ENCODE measurements at regions not wholly inside any gene's neighbourhood (a gene's known extent, or its start where the extent isn't known, plus 50 kb on each side); places are given as distances from the start of the nearest gene placed in this dataset.
"Not testable (repeated sequence)": the region's sequence is repeated elsewhere in the genome, so short reads cannot be mapped to it uniquely, and the experiment has no call there.

- not testable (repeated sequence) for DNase-seq (ENCODE audit: low read depth, low spot score)
Observed at GRCh38 chr6:141504318-141504717, 628.4 kb upstream of the GJE1 start.

DNA sequence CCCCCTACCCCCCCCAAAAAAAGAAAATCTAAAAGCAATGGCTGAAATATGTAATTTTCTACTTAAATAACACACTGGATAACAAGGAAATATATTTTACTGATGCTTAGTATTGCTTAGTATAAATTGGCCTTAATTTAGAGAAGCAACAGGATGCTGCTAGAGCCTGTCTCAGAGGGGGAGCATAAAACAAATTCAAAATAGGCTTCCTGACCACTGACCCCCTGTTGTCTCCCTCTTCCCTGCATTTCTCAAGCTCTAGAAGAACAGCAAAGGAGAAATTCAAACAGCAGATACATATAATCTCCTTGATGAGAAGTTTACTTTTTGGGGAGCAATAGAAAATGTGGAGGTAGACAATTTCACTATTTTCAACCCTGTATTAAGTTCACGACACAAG is 631.1 kb upstream of the GJE1 start:
- no peak for DNase-seq (ENCODE audit: low read depth, low spot score)

- no peak for DNase-seq (ENCODE audit: low read depth, low spot score)
Observed at GRCh38 chr6:141498977-141499376, 633.7 kb upstream of the GJE1 start.

DNA sequence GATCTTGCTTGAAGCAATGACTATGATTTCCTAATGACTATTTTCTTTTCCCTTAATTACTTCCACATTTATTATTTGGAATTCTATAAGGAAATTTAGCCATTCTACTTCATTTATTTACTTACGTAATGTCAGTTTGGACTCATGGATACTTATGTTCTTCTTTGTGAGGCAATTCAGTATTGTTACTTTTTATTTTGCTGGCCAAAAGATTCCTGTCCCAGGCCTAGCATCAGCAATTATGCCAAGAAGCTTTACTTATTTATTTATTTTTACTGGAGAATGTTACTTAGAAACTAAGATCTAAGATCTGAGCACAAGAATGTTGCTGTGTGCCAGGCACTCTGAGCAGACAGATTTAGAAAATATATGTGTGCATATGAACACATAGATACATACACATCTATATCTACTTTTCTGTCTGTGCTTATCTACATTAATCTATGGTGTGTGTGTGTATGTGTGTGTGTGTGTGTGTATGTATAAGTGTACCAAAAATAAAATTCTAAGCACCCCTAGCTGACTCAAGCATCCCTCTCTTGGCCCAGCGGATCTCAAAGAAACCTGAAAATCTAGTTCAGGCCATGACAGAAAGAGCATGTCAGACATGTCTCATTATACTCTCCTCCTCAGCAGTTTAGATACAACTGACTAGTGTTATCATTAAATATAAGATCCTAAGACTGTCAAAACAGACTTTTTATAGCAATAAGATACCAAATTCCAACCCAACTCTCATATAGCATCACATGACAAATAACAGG is 640.0 kb upstream of the GJE1 start:
- no peak for DNase-seq (ENCODE audit: low read depth, low spot score)

DNA sequence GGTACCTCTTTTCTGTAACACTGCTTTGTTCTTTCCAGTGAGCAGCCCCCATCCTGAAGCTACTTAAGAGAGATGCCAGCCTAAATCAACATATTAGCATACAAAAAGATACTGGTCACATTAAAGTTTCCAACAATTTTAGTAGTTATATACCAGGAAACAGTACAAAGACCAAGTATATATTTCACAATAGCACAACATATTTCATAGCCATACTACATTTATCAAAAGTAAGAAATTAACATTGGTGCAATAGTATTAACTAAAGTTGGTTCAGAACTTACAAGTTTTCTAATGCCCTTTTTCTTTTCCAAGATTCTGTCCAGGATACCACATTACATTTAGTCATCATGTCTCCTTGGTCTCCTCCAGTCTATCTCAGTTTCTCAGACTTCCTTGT is 641.0 kb upstream of the GJE1 start:
- DNase-seq (ENCODE audit: low read depth, low spot score) = no peak

DNA sequence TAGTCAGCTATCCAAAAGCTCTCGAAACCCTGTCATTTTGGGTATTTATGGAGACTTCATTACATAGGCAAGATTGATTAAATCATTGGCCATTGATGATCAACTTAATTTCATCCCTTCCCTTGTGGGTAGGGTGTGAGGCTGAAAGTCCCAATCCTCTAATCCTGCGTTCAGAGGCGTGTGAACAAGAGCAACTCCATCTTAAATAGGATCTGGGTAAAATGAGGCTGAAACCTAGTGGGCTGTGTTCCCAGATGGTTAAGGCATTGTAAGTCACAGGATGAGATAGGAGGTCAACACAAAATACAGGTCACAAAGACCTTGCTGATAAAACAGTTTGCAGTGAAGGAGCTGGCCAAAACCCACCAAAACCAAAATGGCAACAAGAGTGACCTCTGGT is 641.7 kb upstream of the GJE1 start:
- DNase-seq (ENCODE audit: low read depth, low spot score) = no peak

DNA sequence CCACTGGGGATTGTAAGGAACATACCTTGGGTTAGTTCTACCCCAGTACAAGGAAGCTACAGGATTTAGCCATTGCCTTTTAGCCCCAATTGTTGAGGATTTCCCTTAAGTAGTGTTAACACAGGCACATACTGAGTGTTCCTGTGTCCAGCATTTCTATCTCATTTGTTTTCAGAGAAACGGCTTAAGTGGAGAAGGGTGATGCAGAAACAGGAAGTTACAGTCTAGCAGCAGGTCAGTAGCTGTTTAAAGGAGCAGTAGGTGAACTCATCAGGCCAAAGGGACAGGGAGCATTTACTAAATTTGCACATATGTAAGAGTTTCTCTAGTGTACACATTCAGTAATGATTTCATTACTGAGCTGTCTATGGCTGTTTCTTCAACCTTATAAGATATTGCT is 644.2 kb upstream of the GJE1 start:
- no peak for DNase-seq (ENCODE audit: low read depth, low spot score)

- DNase-seq (ENCODE audit: low read depth, low spot score) = no peak
Observed at GRCh38 chr6:141486942-141487341, 645.8 kb upstream of the GJE1 start.

- DNase-seq (ENCODE audit: low read depth, low spot score) = no peak
Observed at GRCh38 chr6:141484711-141485110, 648.0 kb upstream of the GJE1 start.

DNA sequence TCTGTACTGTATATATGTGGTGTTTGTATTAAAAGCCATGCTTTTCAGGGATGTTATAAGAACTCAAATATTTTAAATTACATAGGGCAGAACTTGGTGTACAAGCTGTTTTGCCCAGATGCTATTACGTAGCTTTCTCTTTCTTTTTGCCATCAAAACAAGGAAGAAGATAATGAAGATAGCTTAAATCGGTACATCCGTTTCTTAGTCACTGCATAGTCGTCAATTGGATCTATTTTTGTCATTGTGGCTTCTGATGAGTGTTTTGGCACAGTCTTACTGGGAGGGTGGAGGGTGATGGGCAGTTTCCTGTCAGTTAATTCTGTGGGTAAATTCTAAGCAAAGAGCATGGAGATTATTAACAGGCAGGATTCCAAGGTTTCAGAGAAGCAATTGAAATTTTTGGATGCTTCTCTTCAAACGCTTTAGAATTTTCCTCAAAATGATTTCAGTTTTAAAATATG is 649.1 kb upstream of the GJE1 start:
- DNase-seq (ENCODE audit: low read depth, low spot score) = peak; percentile 37

- DNase-seq (ENCODE audit: low read depth, low spot score) = no peak
Observed at GRCh38 chr6:141482796-141483597, 649.7 kb upstream of the GJE1 start.

- no peak for DNase-seq (ENCODE audit: low read depth, low spot score)
Observed at GRCh38 chr6:141475259-141475658, 657.5 kb upstream of the GJE1 start.

DNA sequence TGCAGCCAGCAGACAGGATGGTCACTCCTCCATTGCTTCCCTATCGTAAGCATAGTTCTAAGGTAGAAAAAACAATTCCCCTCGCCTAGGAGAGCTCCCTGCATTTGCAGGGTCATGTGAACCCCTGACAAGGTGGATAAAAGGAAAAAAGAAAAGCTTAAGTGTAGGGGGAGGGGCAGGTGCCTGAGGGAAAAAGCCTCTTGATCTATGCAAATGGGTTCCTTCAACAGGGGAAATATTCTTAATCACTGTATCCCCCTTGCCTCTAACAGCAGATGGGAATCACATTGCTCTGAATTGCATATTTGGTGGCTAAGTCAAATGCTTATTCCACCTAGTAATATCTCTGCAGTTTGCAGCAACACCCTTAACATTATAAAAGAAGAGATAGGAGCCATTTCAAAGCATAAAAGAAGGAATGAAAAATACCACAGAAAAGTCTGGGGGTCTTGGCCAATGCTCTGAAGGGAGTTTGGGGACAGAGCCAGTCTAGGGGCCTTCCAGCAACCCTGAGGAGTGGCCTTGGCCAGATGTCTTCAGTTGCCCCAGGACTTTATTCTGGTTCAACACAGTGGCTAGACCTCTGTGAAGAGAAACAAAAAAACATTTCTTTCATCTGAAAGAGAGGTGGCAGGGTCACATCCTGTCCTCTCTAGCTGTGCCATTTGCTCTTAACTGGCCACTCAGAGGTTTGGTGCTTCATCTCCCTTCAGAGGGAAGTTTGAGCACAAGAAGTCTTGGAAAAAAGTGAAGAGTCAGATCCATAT is 660.4 kb upstream of the GJE1 start:
- DNase-seq (ENCODE audit: low read depth, low spot score) = no peak

GRCh38 chr6:141470810-141471209 is 661.9 kb upstream of the GJE1 start:
- no peak for DNase-seq (ENCODE audit: low read depth, low spot score)

DNA sequence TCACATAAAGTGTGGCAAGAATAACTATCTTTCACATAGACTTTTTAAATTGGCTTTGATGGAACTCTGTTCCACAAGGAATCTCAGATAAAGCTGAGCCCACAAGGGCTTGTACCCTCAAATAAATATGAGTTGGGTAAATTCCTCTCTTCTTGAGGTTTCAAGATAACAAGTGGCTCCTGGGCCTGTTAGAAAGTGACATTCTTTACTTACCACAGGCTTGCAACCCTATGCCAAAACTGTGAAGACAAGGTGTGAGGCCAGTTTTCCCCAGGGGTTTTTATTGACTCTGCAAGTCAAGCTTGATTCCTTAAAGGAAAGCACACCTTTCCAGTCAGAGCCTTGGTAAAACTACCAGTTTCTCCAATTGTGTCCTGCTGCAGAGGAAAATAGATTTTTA is 664.8 kb upstream of the GJE1 start:
- DNase-seq (ENCODE audit: low read depth, low spot score) = no peak

- no peak for DNase-seq (ENCODE audit: low read depth, low spot score)
Observed at GRCh38 chr6:141467041-141467440, 665.7 kb upstream of the GJE1 start.

GRCh38 chr6:141464896-141465295 is 667.8 kb upstream of the GJE1 start:
- no peak for DNase-seq (ENCODE audit: low read depth, low spot score)

GRCh38 chr6:141464490-141464889 is 668.2 kb upstream of the GJE1 start:
- no peak for DNase-seq (ENCODE audit: low read depth, low spot score)

GRCh38 chr6:141463237-141463977 is 669.3 kb upstream of the GJE1 start:
- DNase-seq (ENCODE audit: low read depth, low spot score) = no peak

DNA sequence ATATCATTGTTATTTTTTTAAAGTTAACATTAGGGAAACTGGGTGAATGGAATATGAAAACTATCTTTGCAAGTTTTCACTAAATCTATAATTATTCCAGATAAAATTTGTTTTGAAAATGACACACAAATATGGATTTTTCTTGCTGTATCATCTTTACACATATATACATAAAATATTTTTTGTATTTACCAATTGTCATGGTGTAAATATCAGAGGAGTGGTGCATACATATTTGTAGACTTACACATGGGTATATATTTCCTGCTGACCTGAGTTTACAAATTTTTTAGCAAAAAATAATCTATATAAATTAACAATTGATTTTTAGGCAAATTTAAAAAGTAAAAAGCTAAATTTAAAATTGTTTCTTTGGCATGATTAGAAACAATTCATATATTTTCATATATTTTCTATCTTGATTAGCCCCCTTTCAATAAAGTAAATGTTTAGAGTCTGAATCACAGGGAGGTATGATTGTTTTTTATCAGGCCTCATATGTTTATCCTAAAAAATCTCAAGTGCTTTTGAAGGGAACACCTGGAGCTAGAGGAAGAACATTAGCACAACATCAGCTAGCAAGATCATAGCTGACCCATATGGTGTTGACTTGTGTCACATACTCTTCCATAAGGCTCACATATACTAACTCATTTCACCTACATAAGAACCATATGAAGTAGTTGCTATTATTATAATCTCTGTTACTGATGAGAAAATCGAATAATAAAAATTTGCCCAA is 671.8 kb upstream of the GJE1 start:
- no peak for DNase-seq (ENCODE audit: low read depth, low spot score)

DNA sequence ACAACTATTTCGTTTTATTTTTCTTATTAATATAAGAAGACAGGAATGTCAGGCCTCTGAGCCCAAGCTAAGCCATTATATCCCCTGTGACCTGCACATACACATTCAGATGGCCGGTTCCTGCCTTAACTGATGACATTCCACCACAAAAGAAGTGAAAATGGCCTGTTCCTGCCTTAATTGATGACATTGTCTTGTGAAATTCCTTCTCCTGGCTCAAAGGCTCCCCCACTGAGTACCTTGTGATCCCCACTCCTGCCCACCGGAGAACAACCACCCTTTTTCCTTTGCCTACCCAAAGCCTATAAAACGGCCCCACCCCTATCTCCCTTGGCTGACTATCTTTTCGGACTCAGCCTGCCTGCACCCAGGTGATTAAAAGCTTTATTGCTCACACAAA is 672.5 kb upstream of the GJE1 start:
- DNase-seq (ENCODE audit: low read depth, low spot score) = not testable (repeated sequence)

Data from pulmonary artery endothelial cell (primary cell).